Body of pancreas (tissue), 4 donors: ENCODE measurements at regions not wholly inside any gene's neighbourhood (a gene's known extent, or its start where the extent isn't known, plus 50 kb on each side); places are given as distances from the start of the nearest gene placed in this dataset.

Experiments
- CTCF ChIP-seq, 7 experiments: fragments of 450-650 bp in 4 of 7; fragments of 200-600 bp in 3 of 7; sonication (generic) in 3 of 7; IDR thresholded peaks; one replicate each; pipeline ENCODE4 v1.5.1; 2016 to 2019; ENCODE audit warnings: antibody characterized with exemption in 7 of 7
- POLR2A ChIP-seq, 3 donors: fragments of 450-650 bp; IDR thresholded peaks; one replicate each; pipeline ENCODE4 v1.6.1; 2016; ENCODE audit warnings: antibody characterized with exemption in 3 of 3, mild to moderate bottlenecking in 2 of 3

GRCh38 chrX:64097891-64098290, 107.6 kb downstream of the AMER1 start:
- no peak for TF ChIP-seq CTCF (IDR thresholded peaks at IDR 0.05)
- TF ChIP-seq POLR2A (IDR thresholded peaks at IDR 0.05) = no peak
